22Rv1 (cell line): ENCODE measurements at regions not wholly inside any gene's neighbourhood (a gene's known extent, or its start where the extent isn't known, plus 50 kb on each side); places are given as distances from the start of the nearest gene placed in this dataset.
"Not testable (repeated sequence)": the region's sequence is repeated elsewhere in the genome, so short reads cannot be mapped to it uniquely, and the experiment has no call there.

Experiments used
- ZFX ChIP-seq: fragments of 450-650 bp; IDR thresholded peaks from 2 replicates; pipeline ENCODE4 v1.6.1; 2017; ENCODE audit warnings: antibody characterized with exemption, borderline replicate concordance
- TF ChIP-seq, protein P1 (sequence below): fragments of 450-650 bp; IDR thresholded peaks from 2 replicates; pipeline ENCODE4 v1.5.1; 2017; ENCODE audit warnings: mild to moderate bottlenecking

GRCh38 chr5:157962686-157963085 is 103.7 kb upstream of the CLINT1 start:
- TF ChIP-seq, protein P1, sequence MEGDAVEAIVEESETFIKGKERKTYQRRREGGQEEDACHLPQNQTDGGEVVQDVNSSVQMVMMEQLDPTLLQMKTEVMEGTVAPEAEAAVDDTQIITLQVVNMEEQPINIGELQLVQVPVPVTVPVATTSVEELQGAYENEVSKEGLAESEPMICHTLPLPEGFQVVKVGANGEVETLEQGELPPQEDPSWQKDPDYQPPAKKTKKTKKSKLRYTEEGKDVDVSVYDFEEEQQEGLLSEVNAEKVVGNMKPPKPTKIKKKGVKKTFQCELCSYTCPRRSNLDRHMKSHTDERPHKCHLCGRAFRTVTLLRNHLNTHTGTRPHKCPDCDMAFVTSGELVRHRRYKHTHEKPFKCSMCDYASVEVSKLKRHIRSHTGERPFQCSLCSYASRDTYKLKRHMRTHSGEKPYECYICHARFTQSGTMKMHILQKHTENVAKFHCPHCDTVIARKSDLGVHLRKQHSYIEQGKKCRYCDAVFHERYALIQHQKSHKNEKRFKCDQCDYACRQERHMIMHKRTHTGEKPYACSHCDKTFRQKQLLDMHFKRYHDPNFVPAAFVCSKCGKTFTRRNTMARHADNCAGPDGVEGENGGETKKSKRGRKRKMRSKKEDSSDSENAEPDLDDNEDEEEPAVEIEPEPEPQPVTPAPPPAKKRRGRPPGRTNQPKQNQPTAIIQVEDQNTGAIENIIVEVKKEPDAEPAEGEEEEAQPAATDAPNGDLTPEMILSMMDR, result not testable (repeated sequence)
- not testable (repeated sequence) for TF ChIP-seq ZFX
